NOMO-1 treated with dmso at 0.1 percent for 144 hours (cell line): ENCODE measurements at regions not wholly inside any gene's neighbourhood (a gene's known extent, or its start where the extent isn't known, plus 50 kb on each side); places are given as distances from the start of the nearest gene placed in this dataset.

ENCODE experiments used
- DNase-seq: peaks from one replicate; lab custom pipeline; 2025; ENCODE audit not compliant: unreplicated experiment; lab: John Stamatoyannopoulos, UW

- no peak for DNase-seq
These were observed 75.3 kb upstream of the TRIB2 start for GRCh38 chr2:12641441-12641840.

- DNase-seq, result no peak
These were observed 74.4 kb upstream of the TRIB2 start for GRCh38 chr2:12642332-12642731.

GRCh38 chr2:12642859-12643258 is 73.9 kb upstream of the TRIB2 start:
- DNase-seq, result no peak

- DNase-seq, result no peak
These were observed 66.9 kb upstream of the TRIB2 start for GRCh38 chr2:12649602-12650400.

GRCh38 chr2:12651641-12652040 is 65.1 kb upstream of the TRIB2 start:
- no peak for DNase-seq

- no peak for DNase-seq
These were observed 64.0 kb upstream of the TRIB2 start for GRCh38 chr2:12652723-12653122.

- no peak for DNase-seq
These were observed 59.2 kb upstream of the TRIB2 start for GRCh38 chr2:12657560-12657959.

- no peak for DNase-seq
These were observed 58.3 kb upstream of the TRIB2 start for GRCh38 chr2:12658310-12658945.

GRCh38 chr2:12661489-12661888 is 55.2 kb upstream of the TRIB2 start:
- DNase-seq, result no peak

GRCh38 chr2:12663306-12664037 is 53.3 kb upstream of the TRIB2 start:
- no peak for DNase-seq

- no peak for DNase-seq
These were observed 51.4 kb upstream of the TRIB2 start for GRCh38 chr2:12665334-12665733.

- DNase-seq, result no peak
These were observed 50.3 kb upstream of the TRIB2 start for GRCh38 chr2:12666445-12666844.
